PFSK-1 (cell line): ENCODE measurements at regions not wholly inside any gene's neighbourhood (a gene's known extent, or its start where the extent isn't known, plus 50 kb on each side); places are given as distances from the start of the nearest gene placed in this dataset.

Experiments used
- FOXP2 ChIP-seq: optimal IDR thresholded peaks from 2 replicates; pipeline ENCODE3; 2011; ENCODE audit warnings: borderline replicate concordance, control low read depth, inconsistent platforms; ENCODE audit not compliant: insufficient read depth; ENCODE audit errors: extremely low read length, extremely low read depth
- POLR2AphosphoS5 ChIP-seq: IDR thresholded peaks from 2 replicates; pipeline ENCODE4 v1.6.1; 2012; ENCODE audit warnings: low read depth, mild to moderate bottlenecking, control low read depth, low read length, moderate library complexity
- SIN3A ChIP-seq: IDR thresholded peaks from 2 replicates; pipeline ENCODE4 v1.6.1; 2012; ENCODE audit warnings: mild to moderate bottlenecking, low read length, moderate library complexity, borderline replicate concordance; ENCODE audit not compliant: insufficient read depth
- TAF1 ChIP-seq: IDR thresholded peaks from 2 replicates; pipeline ENCODE4 v1.6.1; 2012; ENCODE audit warnings: low read length, control low read depth, borderline replicate concordance; ENCODE audit not compliant: insufficient read depth
- TF ChIP-seq, protein P1 (sequence below), 2 experiments: IDR thresholded peaks; 2 replicates each; pipeline versions ENCODE4 v1.6.1 to v1.8.0; 2011 to 2012; ENCODE audit warnings: low read depth in 2 of 2, low read length in 2 of 2, control low read depth in 1 of 2, inconsistent platforms in 1 of 2, mild to moderate bottlenecking in 1 of 2, moderate library complexity in 1 of 2; ENCODE audit not compliant: insufficient read depth in 1 of 2

DNA sequence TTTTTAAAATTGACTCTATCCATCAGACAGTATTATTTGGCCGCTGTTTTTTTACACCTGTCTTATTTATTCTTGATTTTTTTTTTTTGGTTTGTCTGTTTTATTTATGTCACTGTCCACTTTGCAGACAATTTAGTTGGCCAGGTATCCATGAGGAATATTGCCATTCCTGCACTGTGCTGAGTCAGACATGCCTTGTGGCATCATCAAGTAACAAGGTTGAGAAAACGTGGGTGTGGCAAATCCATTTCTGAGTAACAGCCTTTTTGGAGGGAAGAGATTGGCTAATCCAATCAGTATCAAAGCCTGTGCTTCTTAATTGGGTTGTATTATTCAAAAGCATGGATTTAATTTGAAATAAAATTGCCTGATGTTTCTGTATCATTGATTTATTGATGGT, 463.1 kb downstream of the USP25 start:
- no peak for TF ChIP-seq POLR2AphosphoS5
- TF ChIP-seq SIN3A, result no peak
- TF ChIP-seq, protein P1, sequence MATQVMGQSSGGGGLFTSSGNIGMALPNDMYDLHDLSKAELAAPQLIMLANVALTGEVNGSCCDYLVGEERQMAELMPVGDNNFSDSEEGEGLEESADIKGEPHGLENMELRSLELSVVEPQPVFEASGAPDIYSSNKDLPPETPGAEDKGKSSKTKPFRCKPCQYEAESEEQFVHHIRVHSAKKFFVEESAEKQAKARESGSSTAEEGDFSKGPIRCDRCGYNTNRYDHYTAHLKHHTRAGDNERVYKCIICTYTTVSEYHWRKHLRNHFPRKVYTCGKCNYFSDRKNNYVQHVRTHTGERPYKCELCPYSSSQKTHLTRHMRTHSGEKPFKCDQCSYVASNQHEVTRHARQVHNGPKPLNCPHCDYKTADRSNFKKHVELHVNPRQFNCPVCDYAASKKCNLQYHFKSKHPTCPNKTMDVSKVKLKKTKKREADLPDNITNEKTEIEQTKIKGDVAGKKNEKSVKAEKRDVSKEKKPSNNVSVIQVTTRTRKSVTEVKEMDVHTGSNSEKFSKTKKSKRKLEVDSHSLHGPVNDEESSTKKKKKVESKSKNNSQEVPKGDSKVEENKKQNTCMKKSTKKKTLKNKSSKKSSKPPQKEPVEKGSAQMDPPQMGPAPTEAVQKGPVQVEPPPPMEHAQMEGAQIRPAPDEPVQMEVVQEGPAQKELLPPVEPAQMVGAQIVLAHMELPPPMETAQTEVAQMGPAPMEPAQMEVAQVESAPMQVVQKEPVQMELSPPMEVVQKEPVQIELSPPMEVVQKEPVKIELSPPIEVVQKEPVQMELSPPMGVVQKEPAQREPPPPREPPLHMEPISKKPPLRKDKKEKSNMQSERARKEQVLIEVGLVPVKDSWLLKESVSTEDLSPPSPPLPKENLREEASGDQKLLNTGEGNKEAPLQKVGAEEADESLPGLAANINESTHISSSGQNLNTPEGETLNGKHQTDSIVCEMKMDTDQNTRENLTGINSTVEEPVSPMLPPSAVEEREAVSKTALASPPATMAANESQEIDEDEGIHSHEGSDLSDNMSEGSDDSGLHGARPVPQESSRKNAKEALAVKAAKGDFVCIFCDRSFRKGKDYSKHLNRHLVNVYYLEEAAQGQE (IDR thresholded peaks at IDR 0.05; ENCODE audit: insufficient read depth in 1 of 2, low read depth in 2 of 2, low read length in 2 of 2), result no peak
- no peak for TF ChIP-seq TAF1
- no peak for TF ChIP-seq FOXP2
